Left lung (tissue), 4 donors: ENCODE measurements at regions not wholly inside any gene's neighbourhood (a gene's known extent, or its start where the extent isn't known, plus 50 kb on each side); places are given as distances from the start of the nearest gene placed in this dataset.

Experiments
- ATAC-seq: fragments of 200-7000 bp; cut with Tn5 transposase; one replicate; pipeline ENCODE4 v1.9.1; 2020; ENCODE audit warnings: moderate library complexity
- DNase-seq, 4 donors: peaks; one replicate each; pipeline ENCODE4 v3.0.0-alpha.2; 2013 to 2020
- H3K27ac ChIP-seq, 2 donors: fragments of 200-600 bp; sonication (generic) in 1 of 2; one replicate each; pipeline versions ENCODE4 v1.5.0 to v1.8.0; 2020 to 2021
- H3K27me3 ChIP-seq, 2 donors: fragments of 200-600 bp; sonication (generic) in 1 of 2; one replicate each; pipeline versions ENCODE4 v1.5.0 to v1.8.0; 2020 to 2021
- H3K36me3 ChIP-seq, 2 donors: fragments of 200-600 bp; sonication (generic) in 1 of 2; one replicate each; pipeline versions ENCODE4 v1.5.0 to v1.8.0; 2020 to 2021
- H3K4me1 ChIP-seq, 2 donors: fragments of 200-600 bp; one replicate each; pipeline ENCODE4 v1.8.0; 2021
- H3K4me3 ChIP-seq, 2 donors: fragments of 200-600 bp; sonication (generic) in 1 of 2; one replicate each; pipeline versions ENCODE4 v1.5.0 to v1.8.0; 2020 to 2021; ENCODE audit warnings: mild to moderate bottlenecking in 1 of 2
- H3K9me3 ChIP-seq, 2 donors: fragments of 200-600 bp; sonication (generic) in 1 of 2; one replicate each; pipeline versions ENCODE4 v1.5.0 to v1.8.0; 2020 to 2021
- CTCF ChIP-seq, 2 donors: fragments of 200-600 bp; sonication (generic) in 1 of 2; IDR thresholded peaks; one replicate each; pipeline versions ENCODE4 v1.5.0 to v1.8.0; 2021; ENCODE audit warnings: antibody characterized with exemption in 2 of 2
- intact Hi-C, 2 donors: fragments of 100-400 bp; cut with DNase I; formaldehyde crosslinking; loops; one replicate each; pipeline versions ENCODE4 v1.11.2 to v1.14.2; 2022
- donor health status: DM: no; HTN: yes; CAD: no.
- donor health status: DM: no; HTN: no; CAD: no.

DNA sequence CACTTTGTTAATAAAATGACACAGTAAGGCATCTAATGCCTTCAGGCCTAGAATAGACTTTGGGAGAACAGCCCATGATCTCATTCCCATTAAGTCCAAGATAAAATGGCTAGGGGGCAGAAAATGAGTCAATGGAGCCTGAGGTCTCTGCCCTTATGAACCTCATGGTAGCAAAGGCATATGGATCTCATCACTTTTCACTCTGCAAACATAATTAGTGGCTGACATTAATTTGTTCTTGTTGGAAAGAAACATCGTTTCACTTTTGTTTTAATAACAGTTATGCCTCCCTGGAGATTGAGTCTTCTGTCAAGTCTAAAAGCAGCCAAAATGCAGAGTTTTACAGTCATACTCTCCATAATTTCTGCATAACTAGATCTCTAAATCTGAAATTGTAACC lies 111.8 kb upstream of the API5 start:
- intact Hi-C loops, result no loop called here
- no peaks in the 10 kb centered on the region for H3K36me3 ChIP-seq
- no peak for TF ChIP-seq CTCF (IDR thresholded peaks at IDR 0.05)
- H3K27me3 ChIP-seq, result no peaks in the 10 kb centered on the region
- H3K9me3 ChIP-seq, result peaks cover 0 to 11% of the 10 kb centered on the region in 2 donors
- ATAC-seq (no peak), DNase-seq (no peak)
- H3K4me3 ChIP-seq, result no peak overlapping the region
- H3K27ac ChIP-seq, result no peak overlapping the region
- no peaks in the 10 kb centered on the region for H3K4me1 ChIP-seq

DNA sequence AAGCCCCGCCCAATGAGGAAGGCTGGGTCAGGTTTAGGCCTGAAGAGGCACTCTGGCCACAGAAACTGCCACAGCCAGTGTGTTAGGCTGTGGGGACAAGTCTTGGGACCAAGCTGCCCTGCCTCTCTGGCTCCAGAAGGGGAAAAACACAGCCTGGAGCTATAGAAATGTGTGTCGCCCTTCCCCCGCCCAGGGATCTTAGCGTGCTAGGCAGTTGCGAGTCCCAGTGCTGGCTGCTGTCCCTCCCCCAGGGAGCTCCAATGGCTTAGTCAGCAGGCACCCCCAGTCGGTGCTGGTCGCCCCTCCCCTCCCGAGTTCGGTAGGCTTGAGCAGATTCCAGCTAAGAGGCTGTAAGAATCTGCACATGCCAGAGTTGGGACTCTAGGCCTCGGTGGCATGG lies 99.5 kb upstream of the API5 start:
- Histone ChIP-seq H3K4me1 (no peaks in the 10 kb centered on the region), H3K27me3 (no peaks in the 10 kb centered on the region), H3K9me3 (peaks cover 0 to 24% of the 10 kb centered on the region in 2 donors), H3K4me3 (no peak overlapping the region), H3K36me3 (no peaks in the 10 kb centered on the region), H3K27ac (no peak overlapping the region)
- ATAC-seq (no peak), DNase-seq (peak in 1 of 4 donors; percentile 57)
- no peak for TF ChIP-seq CTCF (IDR thresholded peaks at IDR 0.05)
- intact Hi-C loops, result no loop called here

DNA sequence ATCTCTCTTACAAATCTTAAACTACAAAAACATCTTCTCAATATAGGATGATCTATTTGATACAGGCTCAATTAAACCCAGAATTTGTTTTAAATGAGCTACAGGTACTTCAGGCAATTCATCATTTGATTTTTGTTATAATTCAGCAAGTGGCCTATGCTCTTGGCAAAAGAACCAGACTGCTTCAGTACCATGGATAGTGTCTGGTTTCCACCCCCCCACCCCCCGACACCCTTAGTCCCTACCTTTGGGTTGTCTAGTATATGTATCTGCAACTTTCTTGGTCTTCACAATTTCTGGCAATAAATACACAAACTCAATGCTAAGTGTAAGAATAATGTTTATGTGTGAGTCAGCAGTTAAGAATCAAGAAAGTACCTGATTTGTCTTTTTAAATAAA lies 97.3 kb upstream of the API5 start:
- DNase-seq (no peak), ATAC-seq (no peak)
- H3K4me3 ChIP-seq, result no peak overlapping the region
- no peaks in the 10 kb centered on the region for H3K4me1 ChIP-seq
- no peaks in the 10 kb centered on the region for H3K27me3 ChIP-seq
- H3K27ac ChIP-seq, result no peak overlapping the region
- no peak for TF ChIP-seq CTCF (IDR thresholded peaks at IDR 0.05)
- intact Hi-C loops, result no loop called here
- no peaks in the 10 kb centered on the region for H3K36me3 ChIP-seq
- H3K9me3 ChIP-seq, result peaks cover 0 to 16% of the 10 kb centered on the region in 2 donors

GRCh38 chr11:43217849-43218248 lies 93.9 kb upstream of the API5 start:
- peaks cover 0 to 4% of the 10 kb centered on the region in 2 donors for H3K9me3 ChIP-seq
- no peak for TF ChIP-seq CTCF (IDR thresholded peaks at IDR 0.05)
- no peak overlapping the region for H3K4me3 ChIP-seq
- H3K4me1 ChIP-seq, result no peaks in the 10 kb centered on the region
- ATAC-seq, result no peak
- no peaks in the 10 kb centered on the region for H3K36me3 ChIP-seq
- no peak overlapping the region for H3K27ac ChIP-seq
- H3K27me3 ChIP-seq, result no peaks in the 10 kb centered on the region
- no peak for DNase-seq
- intact Hi-C loops, result no loop called here

DNA sequence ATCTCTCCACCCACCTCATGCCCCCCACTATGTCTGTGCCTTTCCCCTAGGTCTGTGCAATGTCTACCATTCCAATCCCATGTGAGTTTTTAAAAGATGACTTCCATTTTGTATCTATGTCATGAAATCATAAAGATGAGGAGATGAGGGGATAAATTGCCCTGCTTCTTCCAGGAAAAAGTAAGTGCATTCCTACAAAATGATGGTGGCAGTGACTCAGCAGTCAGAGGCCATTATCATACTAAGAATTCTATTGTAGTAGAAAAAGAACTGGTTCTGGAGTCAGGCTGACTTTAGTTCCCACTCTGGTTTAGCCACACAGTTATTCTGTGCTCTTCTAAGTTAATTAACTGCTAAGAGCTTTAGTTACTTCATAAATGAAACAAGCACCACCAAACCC lies 89.6 kb upstream of the API5 start:
- H3K27me3 ChIP-seq, result no peaks in the 10 kb centered on the region
- intact Hi-C loops, result no loop called here
- no peak for TF ChIP-seq CTCF (IDR thresholded peaks at IDR 0.05)
- no peaks in the 10 kb centered on the region for H3K36me3 ChIP-seq
- H3K4me3 ChIP-seq, result no peak overlapping the region
- H3K27ac ChIP-seq, result no peak overlapping the region
- ATAC-seq, result no peak
- H3K4me1 ChIP-seq, result no peaks in the 10 kb centered on the region
- no peak for DNase-seq
- H3K9me3 ChIP-seq, result no peaks in the 10 kb centered on the region
